ENCODE measurements at regions not wholly inside any gene's neighbourhood (a gene's known extent, or its start where the extent isn't known, plus 50 kb on each side); places are given as distances from the start of the nearest gene placed in this dataset.
"Not testable (repeated sequence)": the region's sequence is repeated elsewhere in the genome, so short reads cannot be mapped to it uniquely, and the experiment has no call there.

GRCh38 chr10:37632641-37633040 is 224.8 kb downstream of the ZNF248 start:
- in situ Hi-C loops (cut with HindIII; ENCODE audit: low pct_unique_long_range_greater_than_20kb, low sequenced_read_pairs): no loop called here

GRCh38 chr10:37623506-37623905 is 233.9 kb downstream of the ZNF248 start:
- in situ Hi-C loops (cut with HindIII; ENCODE audit: low pct_unique_long_range_greater_than_20kb, low sequenced_read_pairs): no loop called here
- no peak for DNase-seq (ENCODE audit: low read depth)

More at GRCh38 chr10:37632641-37633040, 224.8 kb downstream of the ZNF248 start:
- no peak for DNase-seq (ENCODE audit: low read depth)

- in situ Hi-C loops (cut with HindIII; ENCODE audit: low pct_unique_long_range_greater_than_20kb, low sequenced_read_pairs): no loop called here
- no peak for DNase-seq (ENCODE audit: low read depth)
Observed at GRCh38 chr10:37619336-37619735, 238.1 kb downstream of the ZNF248 start.

GRCh38 chr10:37588299-37588698 is 269.1 kb downstream of the ZNF248 start:
- no peak for DNase-seq (ENCODE audit: low read depth)
- in situ Hi-C loops (cut with HindIII; ENCODE audit: low pct_unique_long_range_greater_than_20kb, low sequenced_read_pairs): no loop called here

GRCh38 chr10:37584643-37585042 is 272.8 kb downstream of the ZNF248 start:
- in situ Hi-C loops (cut with HindIII; ENCODE audit: low pct_unique_long_range_greater_than_20kb, low sequenced_read_pairs): no loop called here
- DNase-seq (ENCODE audit: low read depth): no peak

GRCh38 chr10:37582237-37582636 is 275.2 kb downstream of the ZNF248 start:
- no peak for DNase-seq (ENCODE audit: low read depth)
- in situ Hi-C loops (cut with HindIII; ENCODE audit: low pct_unique_long_range_greater_than_20kb, low sequenced_read_pairs): no loop called here

GRCh38 chr10:37576154-37576553 is 281.3 kb downstream of the ZNF248 start:
- DNase-seq (ENCODE audit: low read depth): no peak
- in situ Hi-C loops (cut with HindIII; ENCODE audit: low pct_unique_long_range_greater_than_20kb, low sequenced_read_pairs): no loop called here

- no peak for DNase-seq (ENCODE audit: low read depth)
- in situ Hi-C loops (cut with HindIII; ENCODE audit: low pct_unique_long_range_greater_than_20kb, low sequenced_read_pairs): no loop called here
Observed at GRCh38 chr10:37572206-37572605, 285.2 kb downstream of the ZNF248 start.

GRCh38 chr10:37566332-37566731 is 291.1 kb downstream of the ZNF248 start:
- in situ Hi-C loops (cut with HindIII; ENCODE audit: low pct_unique_long_range_greater_than_20kb, low sequenced_read_pairs): no loop called here
- DNase-seq (ENCODE audit: low read depth): no peak

- in situ Hi-C loops (cut with HindIII; ENCODE audit: low pct_unique_long_range_greater_than_20kb, low sequenced_read_pairs): no loop called here
Observed at GRCh38 chr10:37563715-37564108, 293.7 kb downstream of the ZNF248 start.

GRCh38 chr10:37563107-37563714 is 294.2 kb downstream of the ZNF248 start:
- in situ Hi-C loops (cut with HindIII; ENCODE audit: low pct_unique_long_range_greater_than_20kb, low sequenced_read_pairs): no loop called here
- no peak for DNase-seq (ENCODE audit: low read depth)

More at GRCh38 chr10:37563715-37564108, 293.7 kb downstream of the ZNF248 start:
- no peak for DNase-seq (ENCODE audit: low read depth)

GRCh38 chr10:37552881-37553280 is 304.5 kb downstream of the ZNF248 start:
- no peak for DNase-seq (ENCODE audit: low read depth)
- in situ Hi-C loops (cut with HindIII; ENCODE audit: low pct_unique_long_range_greater_than_20kb, low sequenced_read_pairs): no loop called here

- in situ Hi-C loops (cut with HindIII; ENCODE audit: low pct_unique_long_range_greater_than_20kb, low sequenced_read_pairs): loop anchor here (25.0 kb wide), 1 partner anchor 163 kb away; no protein-coding TSS in a partner anchor
- no peak for DNase-seq (ENCODE audit: low read depth)
Observed at GRCh38 chr10:37549054-37549453, 308.4 kb downstream of the ZNF248 start.

- in situ Hi-C loops (cut with HindIII; ENCODE audit: low pct_unique_long_range_greater_than_20kb, low sequenced_read_pairs): loop anchor here (25.0 kb wide), 1 partner anchor 177 kb away; no protein-coding TSS in a partner anchor
- DNase-seq (ENCODE audit: low read depth): peak; percentile 54
Observed at GRCh38 chr10:37535459-37536246, 321.8 kb downstream of the ZNF248 start.

GRCh38 chr10:37534166-37534565 is 323.2 kb downstream of the ZNF248 start:
- in situ Hi-C loops (cut with HindIII; ENCODE audit: low pct_unique_long_range_greater_than_20kb, low sequenced_read_pairs): loop anchor here (25.0 kb wide), 1 partner anchor 178 kb away; no protein-coding TSS in a partner anchor
- no peak for DNase-seq (ENCODE audit: low read depth)

- not testable (repeated sequence) for DNase-seq (ENCODE audit: low read depth)
Observed at GRCh38 chr10:37525410-37525809, 332.0 kb downstream of the ZNF248 start.

GRCh38 chr10:37520488-37520887 is 336.9 kb downstream of the ZNF248 start:
- in situ Hi-C loops (cut with HindIII; ENCODE audit: low pct_unique_long_range_greater_than_20kb, low sequenced_read_pairs): no loop called here
- DNase-seq (ENCODE audit: low read depth): no peak

More at GRCh38 chr10:37525410-37525809, 332.0 kb downstream of the ZNF248 start:
- in situ Hi-C loops (cut with HindIII; ENCODE audit: low pct_unique_long_range_greater_than_20kb, low sequenced_read_pairs): loop anchor here (25.0 kb wide), 1 partner anchor 187 kb away; no protein-coding TSS in a partner anchor

- DNase-seq (ENCODE audit: low read depth); in situ Hi-C loops (cut with HindIII; ENCODE audit: low pct_unique_long_range_greater_than_20kb, low sequenced_read_pairs): not testable (repeated sequence)
Observed at GRCh38 chr10:37510520-37510919, 346.9 kb downstream of the ZNF248 start.

GRCh38 chr10:37496061-37496460 is 361.3 kb downstream of the ZNF248 start:
- no peak for DNase-seq (ENCODE audit: low read depth)
- in situ Hi-C loops (cut with HindIII; ENCODE audit: low pct_unique_long_range_greater_than_20kb, low sequenced_read_pairs): no loop called here
